Stomach (tissue), 4 donors: ENCODE measurements at regions not wholly inside any gene's neighbourhood (a gene's known extent, or its start where the extent isn't known, plus 50 kb on each side); places are given as distances from the start of the nearest gene placed in this dataset.

Experiments
- CTCF ChIP-seq, 7 experiments: fragments of 450-650 bp in 4 of 7; fragments of 200-600 bp in 3 of 7; sonication (generic) in 3 of 7; IDR thresholded peaks; one replicate each; pipeline ENCODE4 v1.5.1; 2016 to 2019; ENCODE audit warnings: antibody characterized with exemption in 7 of 7, control low read depth in 2 of 7, mild to moderate bottlenecking in 1 of 7
- POLR2A ChIP-seq, 4 donors: fragments of 450-650 bp; IDR thresholded peaks; one replicate each; pipeline ENCODE4 v1.6.1; 2016; ENCODE audit warnings: antibody characterized with exemption in 4 of 4, control low read depth in 2 of 4, mild to moderate bottlenecking in 1 of 4, moderate library complexity in 1 of 4
- POLR2AphosphoS5 ChIP-seq, 3 donors: sonication (generic); formaldehyde crosslinking; IDR thresholded peaks; one replicate each; pipeline ENCODE4 v1.6.1; 2016; ENCODE audit warnings: antibody characterized with exemption in 3 of 3

- no peak for TF ChIP-seq CTCF (IDR thresholded peaks at IDR 0.05)
- no peak for TF ChIP-seq POLR2A (IDR thresholded peaks at IDR 0.05)
- TF ChIP-seq POLR2AphosphoS5 (IDR thresholded peaks at IDR 0.05): no peak
Observed at GRCh38 chrX:22347491-22347890, 74.8 kb downstream of the CBLL2 start.
